ENCODE measurements at regions not wholly inside any gene's neighbourhood (a gene's known extent, or its start where the extent isn't known, plus 50 kb on each side); places are given as distances from the start of the nearest gene placed in this dataset.

DNA sequence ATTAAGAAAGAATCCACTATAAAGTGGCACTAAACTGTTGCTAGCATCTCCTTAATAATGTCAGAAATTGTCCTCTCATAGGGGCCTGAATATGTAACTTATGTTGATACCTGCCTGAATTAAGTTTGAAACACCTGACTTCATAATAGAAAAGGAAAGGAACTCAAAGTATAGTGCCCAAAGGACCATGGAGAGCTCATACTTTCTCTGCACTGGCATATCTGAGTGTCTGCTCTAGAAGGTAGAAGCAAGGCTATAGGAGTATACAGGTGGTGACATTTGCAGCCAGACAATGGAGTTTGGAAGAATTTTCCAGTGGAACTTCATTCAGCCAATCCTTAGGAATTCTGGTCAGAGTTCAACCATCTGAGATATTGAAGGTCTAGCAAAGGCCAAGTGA lies 988.9 kb downstream of the RAB28 start:
- TF ChIP-seq, protein P1, sequence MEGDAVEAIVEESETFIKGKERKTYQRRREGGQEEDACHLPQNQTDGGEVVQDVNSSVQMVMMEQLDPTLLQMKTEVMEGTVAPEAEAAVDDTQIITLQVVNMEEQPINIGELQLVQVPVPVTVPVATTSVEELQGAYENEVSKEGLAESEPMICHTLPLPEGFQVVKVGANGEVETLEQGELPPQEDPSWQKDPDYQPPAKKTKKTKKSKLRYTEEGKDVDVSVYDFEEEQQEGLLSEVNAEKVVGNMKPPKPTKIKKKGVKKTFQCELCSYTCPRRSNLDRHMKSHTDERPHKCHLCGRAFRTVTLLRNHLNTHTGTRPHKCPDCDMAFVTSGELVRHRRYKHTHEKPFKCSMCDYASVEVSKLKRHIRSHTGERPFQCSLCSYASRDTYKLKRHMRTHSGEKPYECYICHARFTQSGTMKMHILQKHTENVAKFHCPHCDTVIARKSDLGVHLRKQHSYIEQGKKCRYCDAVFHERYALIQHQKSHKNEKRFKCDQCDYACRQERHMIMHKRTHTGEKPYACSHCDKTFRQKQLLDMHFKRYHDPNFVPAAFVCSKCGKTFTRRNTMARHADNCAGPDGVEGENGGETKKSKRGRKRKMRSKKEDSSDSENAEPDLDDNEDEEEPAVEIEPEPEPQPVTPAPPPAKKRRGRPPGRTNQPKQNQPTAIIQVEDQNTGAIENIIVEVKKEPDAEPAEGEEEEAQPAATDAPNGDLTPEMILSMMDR (IDR thresholded peaks at IDR 0.05) = no peak
- no peak for TF ChIP-seq EP300 (IDR thresholded peaks at IDR 0.05)
- no peak for TF ChIP-seq POLR2AphosphoS5 (IDR thresholded peaks at IDR 0.05)
- no peak for TF ChIP-seq POLR2A (IDR thresholded peaks at IDR 0.05)
